Islet precursor cell (in vitro differentiated cells): ENCODE measurements at regions not wholly inside any gene's neighbourhood (a gene's known extent, or its start where the extent isn't known, plus 50 kb on each side); places are given as distances from the start of the nearest gene placed in this dataset.

Experiments
- DNase-seq: peaks from one replicate; pipeline ENCODE4 v3.0.0-alpha.2; 2018

GRCh38 chr3:84077479-84077878, 881.3 kb upstream of the CADM2 start:
- no peak for DNase-seq

GRCh38 chr3:84082726-84083125, 876.1 kb upstream of the CADM2 start:
- DNase-seq, result no peak

- DNase-seq, result no peak
These were observed 865.9 kb upstream of the CADM2 start for GRCh38 chr3:84092907-84093306.

- no peak for DNase-seq
These were observed 862.6 kb upstream of the CADM2 start for GRCh38 chr3:84096188-84096587.

GRCh38 chr3:84100861-84101260, 857.9 kb upstream of the CADM2 start:
- no peak for DNase-seq

GRCh38 chr3:84108442-84108971, 850.3 kb upstream of the CADM2 start:
- no peak for DNase-seq

- DNase-seq, result no peak
These were observed 848.9 kb upstream of the CADM2 start for GRCh38 chr3:84109911-84110310.

GRCh38 chr3:84110787-84111186, 848.0 kb upstream of the CADM2 start:
- no peak for DNase-seq

GRCh38 chr3:84125201-84125721, 833.5 kb upstream of the CADM2 start:
- DNase-seq, result no peak

- no peak for DNase-seq
These were observed 833.0 kb upstream of the CADM2 start for GRCh38 chr3:84125760-84126159.

GRCh38 chr3:84126160-84126559, 832.6 kb upstream of the CADM2 start:
- DNase-seq, result no peak

- no peak for DNase-seq
These were observed 830.8 kb upstream of the CADM2 start for GRCh38 chr3:84128024-84128423.

GRCh38 chr3:84136425-84136824, 822.4 kb upstream of the CADM2 start:
- no peak for DNase-seq

- no peak for DNase-seq
These were observed 818.2 kb upstream of the CADM2 start for GRCh38 chr3:84140631-84141030.

GRCh38 chr3:84141571-84141970, 817.2 kb upstream of the CADM2 start:
- DNase-seq, result no peak

GRCh38 chr3:84165328-84165727, 793.5 kb upstream of the CADM2 start:
- no peak for DNase-seq

- no peak for DNase-seq
These were observed 783.3 kb upstream of the CADM2 start for GRCh38 chr3:84175449-84175848.

GRCh38 chr3:84184937-84185336, 773.9 kb upstream of the CADM2 start:
- no peak for DNase-seq

- no peak for DNase-seq
These were observed 764.8 kb upstream of the CADM2 start for GRCh38 chr3:84194029-84194428.

GRCh38 chr3:84209474-84209873, 749.3 kb upstream of the CADM2 start:
- DNase-seq, result no peak

GRCh38 chr3:84223512-84223911, 735.3 kb upstream of the CADM2 start:
- DNase-seq, result no peak

GRCh38 chr3:84224262-84224661, 734.5 kb upstream of the CADM2 start:
- DNase-seq, result no peak

- no peak for DNase-seq
These were observed 722.5 kb upstream of the CADM2 start for GRCh38 chr3:84236261-84236660.

- DNase-seq, result no peak
These were observed 713.0 kb upstream of the CADM2 start for GRCh38 chr3:84245789-84246188.

- DNase-seq, result no peak
These were observed 698.2 kb upstream of the CADM2 start for GRCh38 chr3:84260596-84260995.

- no peak for DNase-seq
These were observed 693.0 kb upstream of the CADM2 start for GRCh38 chr3:84265768-84266167.
